Left renal pelvis (tissue), 4 donors: ENCODE measurements at regions not wholly inside any gene's neighbourhood (a gene's known extent, or its start where the extent isn't known, plus 50 kb on each side); places are given as distances from the start of the nearest gene placed in this dataset.
"Not testable (repeated sequence)": the region's sequence is repeated elsewhere in the genome, so short reads cannot be mapped to it uniquely, and the experiment has no call there.

Source experiments
- DNase-seq, 4 donors: peaks; one replicate each; pipeline ENCODE4 v3.0.0-alpha.2; 2013; ENCODE audit warnings: low read depth in 4 of 4, low spot score in 3 of 4

DNA sequence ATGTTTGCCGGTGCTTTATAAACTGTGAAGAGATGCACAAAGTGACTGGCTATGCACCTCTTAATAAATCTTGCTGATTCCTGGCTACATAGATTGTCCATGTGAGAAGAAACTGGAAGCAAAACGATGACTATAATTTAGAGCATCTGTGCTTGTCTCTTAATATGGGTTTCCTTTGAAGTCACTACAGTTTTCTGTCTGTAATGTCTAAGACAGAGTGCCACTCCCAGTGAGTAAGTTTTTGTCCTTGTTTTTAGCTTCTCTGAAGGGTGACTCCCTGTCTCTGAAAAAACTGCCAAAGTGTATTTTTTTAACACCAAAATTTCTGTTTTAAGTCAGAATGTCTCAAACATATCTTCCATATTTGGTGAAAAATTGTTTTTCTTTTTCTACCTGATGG is 175.1 kb downstream of the FASLG start:
- DNase-seq, result no peak

DNA sequence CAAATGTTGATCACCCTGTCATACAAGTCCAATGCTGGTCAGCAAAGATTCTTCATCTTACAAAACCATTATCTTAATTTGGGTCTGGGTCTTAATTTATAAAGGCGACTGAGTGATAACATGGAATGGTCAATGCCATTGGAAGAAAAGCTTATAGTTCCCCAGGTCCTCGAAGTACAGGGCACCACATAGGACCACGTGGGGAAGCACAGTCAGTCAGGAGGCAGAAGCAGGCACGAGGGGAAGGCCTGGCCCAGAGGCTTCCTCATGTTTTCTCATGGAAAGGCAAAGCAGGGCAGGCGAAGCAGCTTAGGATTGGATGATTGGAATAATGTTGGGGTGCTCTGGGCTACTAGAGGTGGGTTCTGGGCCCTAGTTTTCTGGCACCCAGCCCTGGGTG is 175.7 kb downstream of the FASLG start:
- DNase-seq, result no peak

DNA sequence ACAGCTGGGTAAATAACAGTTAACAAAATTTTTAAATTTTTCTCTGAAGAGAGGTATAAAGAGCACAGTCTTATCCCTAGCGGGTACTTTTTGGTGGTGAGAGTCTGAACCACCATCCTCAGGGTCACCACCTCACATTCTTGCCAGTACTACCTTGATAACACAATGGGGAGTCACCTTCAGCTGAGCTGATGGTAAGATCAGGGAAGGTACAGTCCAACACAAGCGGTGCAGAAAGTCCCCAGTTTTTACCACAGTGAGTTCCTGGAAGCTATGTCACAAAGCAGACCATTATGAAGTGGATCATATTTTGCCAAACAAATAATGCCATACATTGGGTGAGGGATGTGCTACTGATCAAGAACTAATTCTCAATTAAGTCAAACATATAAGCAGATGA is 176.9 kb downstream of the FASLG start:
- no peak for DNase-seq

DNA sequence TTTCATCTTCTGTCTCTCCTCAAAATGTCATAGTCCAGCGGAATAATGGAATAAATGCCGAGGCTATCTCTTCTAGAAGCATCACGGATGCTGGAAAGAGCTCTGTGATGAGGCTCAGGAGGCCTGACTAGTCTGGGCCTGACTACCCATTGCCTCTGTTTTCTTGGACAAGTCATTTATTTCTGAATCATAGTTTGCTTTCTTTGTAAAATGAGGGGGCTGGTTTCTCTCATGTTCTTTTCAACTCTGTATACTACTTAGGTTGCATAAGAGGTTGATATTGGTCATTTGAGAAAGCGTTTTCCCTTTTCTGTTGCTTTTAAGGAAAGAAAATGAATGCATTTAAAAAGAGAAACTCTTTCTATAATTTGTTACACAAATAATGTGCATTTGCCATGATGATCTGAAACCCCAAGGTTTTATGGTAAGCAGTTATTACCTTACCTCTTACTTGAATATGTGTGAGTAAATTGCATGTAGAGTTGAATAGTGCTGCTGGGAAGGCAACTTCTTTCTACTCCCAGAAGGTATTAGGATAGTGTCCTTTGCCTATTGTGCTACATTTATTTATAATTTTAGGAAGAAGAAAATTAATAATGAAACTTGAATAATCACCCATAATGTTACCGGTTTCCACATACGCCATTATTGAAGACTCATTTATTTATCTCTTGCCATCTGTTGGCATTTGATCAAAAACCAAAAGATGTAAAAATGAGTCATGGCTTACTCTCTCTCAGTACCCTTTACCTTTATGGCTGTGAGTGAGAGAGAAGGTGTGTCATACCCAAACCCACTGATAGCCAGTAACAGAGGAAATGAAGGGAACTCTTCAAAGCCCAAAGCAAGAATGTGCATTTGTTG is 179.1 kb downstream of the FASLG start:
- DNase-seq, result no peak

DNA sequence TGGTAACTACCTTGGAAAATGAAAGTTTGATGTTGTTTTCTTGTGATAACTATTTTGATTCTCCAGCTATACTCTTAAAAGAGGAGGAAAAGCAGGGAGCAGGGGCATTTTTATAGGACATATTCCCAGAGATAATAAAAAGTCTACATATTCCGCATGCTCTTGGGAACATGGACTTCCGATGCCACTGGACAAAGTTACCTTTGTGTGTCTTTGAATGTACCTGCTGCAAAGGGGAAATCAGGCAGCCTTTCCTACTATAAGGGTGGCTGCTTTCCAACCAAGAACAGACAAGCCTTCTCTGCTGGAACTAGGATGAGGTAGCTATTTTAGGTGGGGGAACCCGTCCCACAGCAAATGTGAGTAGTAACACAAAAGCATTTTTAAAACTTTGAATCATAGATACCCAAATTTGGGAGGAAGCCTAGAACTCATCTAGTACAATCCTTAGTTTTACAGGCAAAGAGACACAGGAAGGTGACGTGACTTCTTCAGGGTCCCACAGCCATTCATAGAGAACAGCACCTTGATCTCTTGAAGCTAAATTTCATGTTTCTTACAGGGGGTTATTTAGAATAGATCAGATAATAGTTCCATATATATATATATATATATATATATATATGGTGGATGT is 179.9 kb downstream of the FASLG start:
- DNase-seq, result no peak

DNA sequence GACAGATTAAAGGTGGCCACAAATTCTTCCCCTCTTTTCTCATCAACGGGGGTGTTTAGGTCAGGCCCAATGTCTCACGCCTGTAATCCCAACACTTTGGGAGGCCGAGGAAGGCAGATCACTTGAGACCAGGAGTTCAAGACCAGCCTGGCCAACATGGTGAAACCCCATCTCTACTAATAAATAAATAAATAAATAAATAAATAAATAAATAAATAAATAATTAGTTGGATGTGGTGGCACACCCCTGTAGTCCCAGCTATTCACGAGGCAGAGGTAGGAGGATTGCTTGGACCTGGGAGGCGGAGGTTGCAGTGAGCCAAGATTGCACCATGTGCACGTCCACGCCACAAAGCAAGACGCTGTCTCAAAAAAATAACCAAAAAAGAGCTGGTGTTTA is 180.7 kb downstream of the FASLG start:
- DNase-seq, result not testable (repeated sequence)

DNA sequence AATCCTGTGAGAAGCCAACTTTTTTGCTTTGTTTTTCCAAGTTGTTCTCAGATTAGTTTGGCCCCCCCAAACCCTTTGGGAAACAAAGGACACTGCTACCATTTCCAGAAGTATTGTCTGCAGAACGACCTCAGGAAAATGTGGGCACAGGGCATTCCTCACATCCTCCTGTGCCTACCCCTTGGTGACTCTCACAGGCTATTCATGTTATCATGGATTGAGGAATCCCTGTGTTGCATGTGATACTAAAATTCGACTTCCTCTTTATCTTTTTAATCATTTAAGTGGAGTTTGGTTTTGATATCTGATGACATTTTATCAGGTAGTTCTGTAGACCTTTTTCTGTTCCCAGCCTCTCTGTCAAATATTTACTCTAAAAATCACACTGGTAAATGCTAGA is 184.5 kb downstream of the FASLG start:
- no peak for DNase-seq

DNA sequence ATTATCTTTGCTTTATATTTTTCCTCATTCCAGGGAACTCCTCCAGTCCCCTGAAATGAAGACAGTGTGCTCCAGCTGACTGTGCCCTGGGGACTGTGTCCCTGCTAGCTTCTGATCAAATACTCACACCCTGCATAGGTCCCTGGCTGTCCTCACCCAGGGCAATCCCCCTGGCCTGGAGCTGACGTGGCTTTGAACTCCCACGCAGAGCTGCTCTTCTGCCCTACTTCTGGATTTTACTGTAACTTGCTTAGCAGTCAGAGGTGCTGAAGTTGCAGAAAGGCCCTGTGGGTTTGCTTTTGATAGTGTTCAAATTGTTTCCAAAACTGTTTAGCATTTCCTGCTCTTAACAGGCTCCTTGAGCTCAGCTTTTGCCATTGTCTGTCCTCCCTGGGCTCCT is 186.5 kb downstream of the FASLG start:
- no peak for DNase-seq

DNA sequence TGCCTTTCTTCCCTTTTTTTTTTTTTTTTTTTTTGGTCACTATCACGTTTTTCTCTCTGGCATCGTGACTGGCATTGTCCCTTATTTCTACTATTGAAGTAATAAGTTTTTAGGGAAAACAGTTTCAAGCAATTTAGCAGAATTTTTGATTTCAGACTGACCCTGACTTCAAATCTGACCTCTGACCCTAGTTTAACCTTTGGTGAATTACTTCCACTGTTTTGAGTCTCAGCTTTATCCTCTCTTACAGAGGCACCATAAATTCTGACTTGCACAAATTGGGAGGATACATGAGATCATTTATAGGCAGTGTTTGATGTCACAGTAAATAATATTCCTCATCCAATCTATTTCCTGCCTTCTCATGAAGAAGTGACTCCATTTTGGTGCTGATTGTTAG is 187.0 kb downstream of the FASLG start:
- DNase-seq, result no peak

DNA sequence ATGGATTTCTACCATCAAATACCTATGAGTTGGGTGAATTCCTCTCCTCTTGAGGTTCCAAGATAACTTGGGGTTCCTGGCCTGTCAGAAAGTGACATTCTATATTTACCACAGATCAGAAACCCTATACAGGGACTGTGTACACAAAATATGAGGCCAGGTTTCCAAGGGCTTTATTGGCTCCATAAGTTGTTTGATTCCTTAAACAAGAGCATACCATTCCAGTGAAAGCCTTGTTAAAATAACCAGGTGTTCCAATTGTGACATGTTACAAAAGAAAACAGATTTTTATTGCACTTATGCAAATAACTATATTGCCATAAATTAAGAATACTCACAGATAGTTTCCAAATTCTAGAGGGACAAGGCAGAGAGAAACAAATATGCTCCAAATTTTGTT is 188.9 kb downstream of the FASLG start:
- DNase-seq, result not testable (repeated sequence)

DNA sequence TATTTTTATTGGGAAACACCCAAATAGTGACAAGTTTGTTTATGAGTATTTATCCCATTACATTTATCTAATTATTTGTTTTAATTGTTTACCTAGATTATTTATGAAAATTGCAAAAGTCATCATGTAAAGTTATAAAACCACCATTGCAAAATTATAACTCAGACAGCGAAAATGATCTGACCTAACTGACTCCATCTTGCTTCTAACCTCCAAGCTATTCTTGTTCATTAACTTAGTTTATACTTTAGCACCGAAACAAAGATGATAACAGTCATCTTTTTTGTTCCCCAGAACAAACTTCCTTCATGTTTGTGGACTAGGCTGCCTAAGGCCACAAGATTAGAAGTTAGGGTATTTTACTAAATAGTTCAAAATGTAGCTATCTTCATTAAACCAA is 190.8 kb downstream of the FASLG start:
- DNase-seq, result no peak

DNA sequence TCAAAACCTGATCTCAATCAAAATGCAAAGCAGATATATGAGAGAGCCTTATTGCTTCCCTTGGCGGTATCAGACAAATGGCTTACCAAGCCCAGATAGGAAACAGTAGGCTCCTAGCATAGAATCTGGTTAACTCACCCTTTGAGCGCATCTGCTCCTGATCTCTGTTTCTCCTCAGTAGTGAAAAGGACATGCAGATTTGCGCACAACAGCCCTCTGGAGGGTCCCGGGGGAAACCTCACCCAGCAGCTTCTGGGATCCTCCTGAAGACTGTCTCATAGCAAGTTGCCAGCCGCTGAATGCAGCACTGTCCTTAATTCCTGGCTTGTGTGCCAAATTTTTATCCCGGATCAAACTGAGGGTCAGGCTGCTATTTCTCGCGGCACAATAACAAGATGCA is 192.2 kb downstream of the FASLG start:
- DNase-seq, result no peak

DNA sequence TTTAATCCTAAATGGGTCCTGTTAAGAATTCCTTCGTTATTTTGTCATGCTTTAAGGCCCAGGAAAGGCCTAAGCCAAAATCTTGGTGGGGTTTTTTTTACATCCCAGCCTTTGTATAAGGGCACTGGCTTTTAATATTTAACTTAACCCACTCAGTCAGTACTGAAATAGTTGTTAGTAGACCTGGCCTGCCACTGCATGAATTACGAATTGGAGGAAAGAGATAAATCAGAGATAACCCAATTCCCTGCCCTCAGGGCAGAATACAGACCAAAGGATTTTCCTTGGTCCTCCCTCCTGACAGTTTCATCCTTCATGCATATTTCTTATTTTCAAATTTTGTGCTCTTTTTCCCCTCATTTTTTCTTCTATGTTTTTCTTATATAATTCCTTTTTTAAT is 193.0 kb downstream of the FASLG start:
- DNase-seq, result no peak

DNA sequence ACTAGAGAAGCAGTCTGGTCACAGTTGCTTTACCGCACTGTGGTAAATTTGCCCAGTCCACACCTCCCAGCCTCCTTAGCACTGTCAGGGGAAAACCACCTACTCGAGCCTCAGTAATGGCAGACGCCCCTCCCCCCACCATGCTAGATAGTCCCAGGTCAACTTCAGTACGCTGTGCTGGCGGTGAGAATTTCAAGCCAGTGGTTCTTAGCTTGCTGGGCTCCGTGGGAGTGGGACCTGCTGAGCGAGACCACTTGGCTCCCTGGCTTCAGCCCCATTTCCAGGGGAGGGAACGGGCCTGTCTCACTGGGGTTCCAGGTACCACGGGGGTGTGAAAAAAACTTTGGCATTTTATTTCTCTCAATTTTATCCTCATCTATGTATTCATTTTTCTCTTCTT is 194.8 kb downstream of the TNFSF18 start:
- DNase-seq, result not testable (repeated sequence)

DNA sequence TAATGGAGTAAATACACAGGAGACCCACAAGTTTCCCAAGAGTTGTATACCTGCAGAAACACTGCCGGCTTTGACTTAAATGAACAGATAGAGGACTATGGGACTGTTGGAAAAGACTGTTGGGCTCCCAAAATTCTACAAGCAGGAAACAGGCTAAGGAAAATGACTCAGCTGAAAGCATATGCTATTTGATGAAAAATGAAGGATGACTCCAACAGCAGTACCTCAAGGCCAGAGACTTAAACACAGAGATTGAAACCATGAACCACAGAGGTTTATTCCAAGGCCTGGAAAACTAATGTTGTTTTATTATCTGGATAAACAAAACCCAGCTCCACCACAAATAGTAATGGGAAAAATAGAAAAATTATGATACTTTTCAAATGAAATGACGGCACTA is 187.7 kb downstream of the TNFSF18 start:
- no peak for DNase-seq

DNA sequence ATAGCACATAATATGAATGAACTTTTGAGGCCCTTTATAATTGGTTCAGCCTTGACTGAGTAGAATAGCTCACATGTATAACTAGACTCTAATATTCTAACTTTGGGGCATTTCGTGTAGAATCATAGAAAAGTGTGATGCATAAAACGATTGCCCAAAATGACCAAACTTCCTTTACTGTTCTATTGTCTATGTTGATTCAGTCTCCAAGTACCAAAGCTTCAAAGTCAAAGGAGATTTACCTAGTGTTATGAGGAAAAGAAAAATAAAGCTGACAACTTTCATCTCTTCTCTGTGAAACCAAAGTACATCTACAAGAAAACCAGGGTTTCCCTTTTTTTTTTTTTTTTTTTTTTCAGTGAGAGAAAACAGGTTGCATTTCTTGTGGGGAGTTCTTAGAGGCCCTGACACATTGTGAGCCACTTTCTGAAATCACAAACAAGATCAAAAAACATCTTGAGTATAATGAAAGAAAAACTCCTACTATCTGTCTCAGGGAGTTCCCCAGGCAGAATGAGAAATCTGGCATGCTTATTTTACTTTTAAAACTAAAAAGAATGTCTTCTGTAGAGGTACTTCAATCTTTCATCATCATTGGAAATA is 183.4 kb downstream of the TNFSF18 start:
- DNase-seq, result no peak

DNA sequence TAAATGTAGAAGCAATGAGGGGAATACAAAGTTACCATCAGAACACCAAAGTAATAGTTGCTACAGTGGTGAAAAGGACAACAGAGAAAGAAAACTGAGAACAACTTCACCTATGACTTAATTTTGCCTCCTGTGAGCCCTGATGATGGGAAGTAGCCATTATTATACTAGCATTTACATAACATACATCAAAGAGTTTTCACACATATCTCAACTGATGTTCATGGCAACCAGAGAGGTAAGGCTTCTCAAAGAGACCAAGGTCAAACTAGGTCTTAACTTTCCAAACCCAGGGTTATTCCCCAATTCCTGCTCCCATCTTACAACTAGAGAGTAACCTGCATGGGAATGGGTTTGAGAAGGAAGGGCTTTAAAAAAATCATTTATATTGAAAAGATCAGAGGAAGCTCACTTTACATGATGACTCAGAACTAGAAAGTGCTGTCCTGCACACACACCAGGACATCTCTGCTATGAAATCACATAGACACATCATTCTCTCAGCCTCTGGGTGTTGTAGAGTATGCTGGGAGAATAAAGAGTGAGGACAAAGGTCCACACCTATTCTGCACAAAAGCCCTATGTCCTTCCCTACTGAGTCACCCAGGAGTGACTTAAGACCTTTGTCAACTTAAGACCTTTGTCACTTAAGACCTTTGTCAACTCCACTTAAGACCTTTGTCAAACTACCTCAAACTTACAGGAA is 179.7 kb downstream of the TNFSF18 start:
- DNase-seq, result no peak

DNA sequence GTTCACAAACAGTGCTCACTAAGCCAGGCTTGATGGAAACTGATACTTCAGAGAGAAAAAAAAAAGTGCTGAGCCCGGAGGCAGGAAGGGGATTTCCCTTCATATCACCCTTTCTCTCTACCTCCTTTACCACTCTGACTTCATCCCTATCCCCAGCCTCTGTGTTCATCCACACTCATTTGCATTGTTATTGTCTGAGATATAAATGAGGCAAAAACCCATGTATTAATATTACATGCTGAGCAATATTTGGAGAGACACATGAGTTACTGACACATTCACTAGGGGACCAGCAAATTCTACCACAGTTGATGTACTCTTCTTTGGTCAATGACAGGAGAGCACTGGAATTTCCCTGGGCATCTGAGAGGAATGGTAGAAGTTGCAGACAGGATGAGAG is 175.8 kb downstream of the TNFSF18 start:
- no peak for DNase-seq

DNA sequence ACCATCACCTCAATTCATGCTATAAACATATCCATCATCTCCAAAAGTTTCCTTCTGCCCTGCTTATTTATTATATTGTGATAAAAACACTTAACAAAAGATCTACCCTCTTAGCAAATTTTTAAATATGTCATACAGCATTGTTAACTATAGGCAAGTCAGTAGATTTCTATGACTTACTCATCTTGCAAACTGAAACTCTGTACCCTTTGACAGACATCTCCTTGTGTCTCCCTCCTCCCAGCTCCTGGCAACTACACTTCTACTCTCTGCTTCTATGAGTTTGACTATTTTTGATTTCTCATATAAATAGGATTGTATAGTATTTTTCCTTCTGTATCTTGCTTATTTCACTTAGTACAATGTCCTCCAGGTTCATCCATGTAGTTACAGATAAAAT is 174.8 kb downstream of the TNFSF18 start:
- no peak for DNase-seq

DNA sequence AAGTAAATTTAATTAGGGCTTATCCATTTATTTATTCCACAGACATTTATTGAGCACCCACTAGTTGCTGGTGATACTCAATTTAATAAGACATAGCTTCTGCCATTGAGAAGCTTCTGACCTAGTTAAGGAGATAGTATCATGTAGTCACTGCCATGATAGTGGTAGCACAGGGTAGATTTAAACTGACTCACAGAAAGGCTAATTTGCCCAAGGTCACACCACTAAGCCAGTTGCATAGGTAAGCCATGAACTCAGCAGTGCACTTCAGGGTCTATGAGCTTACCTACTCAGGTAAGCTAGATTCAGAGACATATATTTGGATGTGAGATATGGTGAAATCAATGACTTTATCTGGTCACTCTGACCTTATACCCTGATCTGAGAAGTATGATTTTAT is 168.4 kb downstream of the TNFSF18 start:
- no peak for DNase-seq

DNA sequence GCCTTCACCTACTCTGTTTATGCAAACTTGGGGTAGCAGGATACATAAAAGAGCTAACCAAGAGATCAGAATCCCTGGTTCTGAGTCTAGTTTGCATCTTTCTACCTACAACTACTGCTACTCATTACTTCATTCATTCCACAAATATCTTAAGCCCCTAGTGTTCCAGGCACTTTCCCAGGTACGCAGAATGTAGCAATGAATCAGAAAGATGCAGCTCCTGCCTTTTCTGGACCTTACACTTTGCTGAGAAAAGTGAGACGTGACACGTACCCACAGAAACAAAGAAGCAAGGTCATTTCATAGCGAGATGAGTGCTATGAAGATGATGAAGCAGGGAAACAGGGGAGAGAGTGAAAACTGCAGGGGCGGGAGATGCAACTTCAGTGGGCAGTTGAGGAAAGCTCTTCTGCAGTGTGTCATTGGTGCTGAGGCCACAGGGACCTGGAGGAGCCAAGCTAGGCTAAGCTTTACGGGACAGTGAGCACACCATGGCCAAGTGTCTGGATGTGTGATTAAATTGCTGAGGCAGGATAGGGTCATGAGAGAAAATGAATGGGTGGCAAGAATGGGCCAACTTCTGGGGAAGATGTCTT is 167.9 kb downstream of the TNFSF18 start:
- DNase-seq, result no peak
